Testis (tissue), 2 donors: ENCODE measurements at regions not wholly inside any gene's neighbourhood (a gene's known extent, or its start where the extent isn't known, plus 50 kb on each side); places are given as distances from the start of the nearest gene placed in this dataset.

Experiments
- DNase-seq: peaks from one replicate; pipeline ENCODE4 v3.0.0-alpha.2; 2019
- H3K27ac ChIP-seq, 2 donors: fragments of 200-600 bp; sonication (generic); one replicate each; pipeline ENCODE4 v1.5.1; 2019
- H3K27me3 ChIP-seq: fragments of 200-600 bp; sonication (generic); one replicate; pipeline ENCODE4 v1.5.1; 2019
- H3K36me3 ChIP-seq: fragments of 200-600 bp; sonication (generic); one replicate; pipeline ENCODE4 v1.5.1; 2017; ENCODE audit warnings: low read depth; ENCODE audit errors: missing control alignments
- H3K4me1 ChIP-seq: fragments of 200-600 bp; sonication (generic); one replicate; pipeline ENCODE4 v1.5.1; 2019
- H3K4me3 ChIP-seq, 2 donors: fragments of 200-600 bp; sonication (generic); one replicate each; pipeline ENCODE4 v1.5.1; 2017 to 2019
- H3K9me3 ChIP-seq: fragments of 200-600 bp; sonication (generic); one replicate; pipeline ENCODE4 v1.5.1; 2017
- CTCF ChIP-seq, 3 experiments: fragments of 450-650 bp in 2 of 3; fragments of 200-600 bp in 1 of 3; sonication (generic) in 1 of 3; IDR thresholded peaks; one replicate each; pipeline ENCODE4 v1.5.1; 2016 to 2019; ENCODE audit warnings: antibody characterized with exemption in 3 of 3, mild to moderate bottlenecking in 2 of 3, moderate library complexity in 1 of 3
- POLR2A ChIP-seq: fragments of 450-650 bp; IDR thresholded peaks from one replicate; pipeline ENCODE4 v1.6.1; 2017; ENCODE audit warnings: antibody characterized with exemption, mild to moderate bottlenecking, moderate library complexity
- WGBS, 2 donors: methylation state at CpG; one replicate each; pipeline ENCODE4 v1.1.5; 2018; 5-methylcytosine and 5-hydroxymethylcytosine counted together
- intact Hi-C: fragments of 100-400 bp; cut with DNase I; formaldehyde crosslinking; loops from one replicate; pipeline ENCODE4 v1.15.1; 2023; ENCODE audit warnings: low total_unique reads
- small RNA-seq, 2 donors: library from RNA; depleted of rRNA; stranded (forward); fragments of <200 nt; gene quantifications; one replicate each; pipeline ENCODE3, GENCODE V24; 2016

- H3K27ac ChIP-seq, result no peak overlapping the region
- H3K36me3 ChIP-seq, result no peaks in the 10 kb centered on the region
- intact Hi-C loops, result no loop called here
- no peaks in the 10 kb centered on the region for H3K9me3 ChIP-seq
- H3K4me3 ChIP-seq, result no peak overlapping the region
- no peak for DNase-seq
- no peaks in the 10 kb centered on the region for H3K27me3 ChIP-seq
- H3K4me1 ChIP-seq, result no peaks in the 10 kb centered on the region
- WGBS, 2 donors, result 84 to 88% methylated on average over 2 of the region's 2 CpGs
- TF ChIP-seq CTCF (IDR thresholded peaks at IDR 0.05), result no peak
- no peak for TF ChIP-seq POLR2A
Observed at GRCh38 chr12:42640391-42640790, 50.8 kb upstream of the PRICKLE1 start.

- DNase-seq, result no peak
- no peak overlapping the region for H3K4me3 ChIP-seq
- no peaks in the 10 kb centered on the region for H3K9me3 ChIP-seq
- TF ChIP-seq POLR2A, result no peak
- TF ChIP-seq CTCF (IDR thresholded peaks at IDR 0.05), result no peak
- no peaks in the 10 kb centered on the region for H3K27me3 ChIP-seq
- H3K36me3 ChIP-seq, result no peaks in the 10 kb centered on the region
- intact Hi-C loops, result no loop called here
- no peak overlapping the region for H3K27ac ChIP-seq
- no peaks in the 10 kb centered on the region for H3K4me1 ChIP-seq
Observed at GRCh38 chr12:42639556-42639955, 50.0 kb upstream of the PRICKLE1 start.

Small RNAs in the stretch of these regions (small RNA-seq; reads per million reads assigned to genes)
- gene MRPS36P5, result 0 reads per million in 2 donors
- gene RPS27P21, result 0 reads per million in 2 donors
